GM12891 (cell line): ENCODE measurements at regions not wholly inside any gene's neighbourhood (a gene's known extent, or its start where the extent isn't known, plus 50 kb on each side); places are given as distances from the start of the nearest gene placed in this dataset.

ENCODE experiments used
- PAX5 ChIP-seq: IDR thresholded peaks from 2 replicates; pipeline ENCODE4 v1.6.1; 2011; ENCODE audit warnings: low read length, moderate library complexity, mild to moderate bottlenecking; ENCODE audit not compliant: insufficient read depth, severe bottlenecking
- POLR2A ChIP-seq: IDR thresholded peaks from 2 replicates; pipeline ENCODE4 v1.6.1; 2011; ENCODE audit warnings: low read depth, low read length, control low read depth
- POLR2AphosphoS5 ChIP-seq: IDR thresholded peaks from 2 replicates; pipeline ENCODE4 v1.6.1; 2011; ENCODE audit warnings: low read depth, low read length, control low read depth
- POU2F2 ChIP-seq: IDR thresholded peaks from 2 replicates; pipeline ENCODE4 v1.6.1; 2011; ENCODE audit warnings: low read depth, mild to moderate bottlenecking, control low read depth, low read length, moderate library complexity

DNA sequence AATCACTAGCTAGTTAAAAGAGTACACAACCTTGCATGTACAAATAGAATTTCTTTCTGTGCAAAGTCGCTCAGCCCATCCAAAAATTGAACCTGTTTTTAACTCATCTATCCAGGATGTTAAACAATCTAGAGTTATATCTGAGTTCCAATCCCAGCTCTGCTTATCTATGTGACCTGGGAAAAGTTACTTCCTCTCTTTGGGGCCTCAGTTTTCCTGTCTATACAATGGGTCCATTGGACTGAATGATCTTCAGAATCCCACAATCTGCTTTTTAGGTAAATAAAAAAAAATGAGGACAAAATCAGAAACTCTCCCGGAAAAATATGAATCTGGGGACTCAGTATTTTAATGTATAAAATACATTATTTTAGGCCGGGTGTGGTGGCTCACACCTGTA lies 389.5 kb upstream of the PROX1 start:
- TF ChIP-seq POLR2A (no peak), POLR2AphosphoS5 (no peak), PAX5 (no peak), POU2F2 (no peak)
